Fibroblast of lung (primary cell): ENCODE measurements at regions not wholly inside any gene's neighbourhood (a gene's known extent, or its start where the extent isn't known, plus 50 kb on each side); places are given as distances from the start of the nearest gene placed in this dataset.

Experiments
- EZH2 ChIP-seq: IDR thresholded peaks from 2 replicates; pipeline ENCODE4 v1.5.1; 2012; ENCODE audit warnings: low read length, control low read depth, mild to moderate bottlenecking; ENCODE audit errors: missing control alignments
- TF ChIP-seq, protein P1 (sequence below), 2 donors: IDR thresholded peaks in 1 of 2; conservative IDR thresholded peaks in 1 of 2; 1 replicate in 1 of 2; 2 replicates in 1 of 2; pipeline ENCODE4 v1.5.1; 2011 to 2012; ENCODE audit warnings: low read length in 2 of 2, control low read depth in 1 of 2, inconsistent platforms in 1 of 2, low read depth in 1 of 2, mild to moderate bottlenecking in 1 of 2

DNA sequence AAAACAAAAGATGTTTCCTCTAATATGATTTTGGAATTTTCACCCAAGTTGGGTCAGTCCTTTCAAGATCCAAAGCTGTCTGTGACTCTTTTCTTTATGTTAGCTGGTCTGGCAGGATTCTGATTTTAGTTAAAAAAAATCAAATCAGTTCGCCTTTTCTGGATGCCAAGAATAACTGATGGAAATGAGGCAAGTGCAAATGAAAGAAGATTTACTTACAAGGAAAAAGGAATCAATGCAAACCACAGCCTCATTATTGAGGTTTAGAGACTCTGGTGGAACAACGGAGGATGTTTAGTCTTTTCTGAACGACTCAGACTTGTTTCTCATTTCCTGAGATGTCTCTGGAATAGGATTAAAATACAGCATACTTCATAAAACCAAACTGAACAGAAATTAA, 117.0 kb upstream of the DYRK2 start:
- TF ChIP-seq, protein P1, sequence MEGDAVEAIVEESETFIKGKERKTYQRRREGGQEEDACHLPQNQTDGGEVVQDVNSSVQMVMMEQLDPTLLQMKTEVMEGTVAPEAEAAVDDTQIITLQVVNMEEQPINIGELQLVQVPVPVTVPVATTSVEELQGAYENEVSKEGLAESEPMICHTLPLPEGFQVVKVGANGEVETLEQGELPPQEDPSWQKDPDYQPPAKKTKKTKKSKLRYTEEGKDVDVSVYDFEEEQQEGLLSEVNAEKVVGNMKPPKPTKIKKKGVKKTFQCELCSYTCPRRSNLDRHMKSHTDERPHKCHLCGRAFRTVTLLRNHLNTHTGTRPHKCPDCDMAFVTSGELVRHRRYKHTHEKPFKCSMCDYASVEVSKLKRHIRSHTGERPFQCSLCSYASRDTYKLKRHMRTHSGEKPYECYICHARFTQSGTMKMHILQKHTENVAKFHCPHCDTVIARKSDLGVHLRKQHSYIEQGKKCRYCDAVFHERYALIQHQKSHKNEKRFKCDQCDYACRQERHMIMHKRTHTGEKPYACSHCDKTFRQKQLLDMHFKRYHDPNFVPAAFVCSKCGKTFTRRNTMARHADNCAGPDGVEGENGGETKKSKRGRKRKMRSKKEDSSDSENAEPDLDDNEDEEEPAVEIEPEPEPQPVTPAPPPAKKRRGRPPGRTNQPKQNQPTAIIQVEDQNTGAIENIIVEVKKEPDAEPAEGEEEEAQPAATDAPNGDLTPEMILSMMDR (conservative IDR thresholded peaks at IDR 0.05 in 1 of 2, IDR thresholded peaks at IDR 0.05 in 1 of 2; ENCODE audit: low read depth in 1 of 2, low read length in 2 of 2): no peak
- TF ChIP-seq EZH2: no peak
